HG03097 (cell line): ENCODE measurements at regions not wholly inside any gene's neighbourhood (a gene's known extent, or its start where the extent isn't known, plus 50 kb on each side); places are given as distances from the start of the nearest gene placed in this dataset.
A peak's percentile ranks its signal among the peaks of the same experiment; 100 is the strongest.

Experiments used
- ATAC-seq: cut with Tn5 transposase; IDR thresholded peaks from one replicate; pipeline ENCODE4 v1.9.1; 2021; ENCODE audit not compliant: unreplicated experiment, low FRiP score

- no peak for ATAC-seq
These were observed 72.3 kb upstream of the SMLR1 start for GRCh38 chr6:130754786-130755367.

GRCh38 chr6:130755368-130756034, 71.7 kb upstream of the SMLR1 start:
- ATAC-seq, result no peak

- no peak for ATAC-seq
These were observed 70.4 kb upstream of the SMLR1 start for GRCh38 chr6:130756824-130757223.

GRCh38 chr6:130758813-130759212, 68.4 kb upstream of the SMLR1 start:
- ATAC-seq, result no peak

- no peak for ATAC-seq
These were observed 67.2 kb upstream of the SMLR1 start for GRCh38 chr6:130760006-130760405.

- no peak for ATAC-seq
These were observed 65.9 kb upstream of the SMLR1 start for GRCh38 chr6:130761286-130761685.

- no peak for ATAC-seq
These were observed 62.0 kb upstream of the SMLR1 start for GRCh38 chr6:130765181-130765727.

- ATAC-seq, result no peak
These were observed 60.7 kb upstream of the SMLR1 start for GRCh38 chr6:130766239-130767144.

GRCh38 chr6:130769861-130770260, 57.3 kb upstream of the SMLR1 start:
- no peak for ATAC-seq

GRCh38 chr6:130771741-130772140, 55.5 kb upstream of the SMLR1 start:
- ATAC-seq, result no peak

GRCh38 chr6:130773860-130774259, 53.3 kb upstream of the SMLR1 start:
- ATAC-seq, result no peak

- no peak for ATAC-seq
These were observed 51.7 kb upstream of the SMLR1 start for GRCh38 chr6:130775411-130776012.

GRCh38 chr6:130776287-130776925, 50.8 kb upstream of the SMLR1 start:
- ATAC-seq, result peak; percentile 97
